ENCODE measurements at regions not wholly inside any gene's neighbourhood (a gene's known extent, or its start where the extent isn't known, plus 50 kb on each side); places are given as distances from the start of the nearest gene placed in this dataset.

- TF ChIP-seq EP300 (IDR thresholded peaks at IDR 0.05; ENCODE audit: borderline replicate concordance) = no peak
- no peak for TF ChIP-seq TAF1 (IDR thresholded peaks at IDR 0.05; ENCODE audit: low read depth)
Observed at GRCh38 chr16:65833171-65833871, 533.2 kb upstream of the CDH5 start.

All from Ishikawa (cell line).